T-helper 2 cell treated with Interferon-gamma antibody and Interleukin-4, amounts not matched to agents 5 μg/mL and 100 μg/mL, for 36 hours (primary cell): ENCODE measurements at regions not wholly inside any gene's neighbourhood (a gene's known extent, or its start where the extent isn't known, plus 50 kb on each side); places are given as distances from the start of the nearest gene placed in this dataset.

Experiments used
- DNase-seq: peaks from one replicate; pipeline ENCODE4 v3.0.0; 2021; ENCODE audit warnings: low spot score
- H3K27ac Mint-ChIP-seq: one replicate; pipeline ENCODE4 v1.8.0; 2021; ENCODE audit warnings: mild to moderate bottlenecking, mixed read lengths
- H3K27me3 Mint-ChIP-seq: one replicate; pipeline ENCODE4 v1.8.0; 2021; ENCODE audit warnings: low read depth, mixed read lengths
- H3K36me3 Mint-ChIP-seq: one replicate; pipeline ENCODE4 v1.8.0; 2021; ENCODE audit warnings: low read depth, mixed read lengths
- H3K4me1 Mint-ChIP-seq: one replicate; pipeline ENCODE4 v1.8.0; 2021; ENCODE audit warnings: low read depth, mixed read lengths
- H3K4me3 Mint-ChIP-seq: one replicate; pipeline ENCODE4 v1.8.0; 2022; ENCODE audit warnings: mild to moderate bottlenecking, moderate library complexity, mixed read lengths
- H3K9me3 Mint-ChIP-seq: one replicate; pipeline ENCODE4 v1.8.0; 2021; ENCODE audit warnings: mixed read lengths

DNA sequence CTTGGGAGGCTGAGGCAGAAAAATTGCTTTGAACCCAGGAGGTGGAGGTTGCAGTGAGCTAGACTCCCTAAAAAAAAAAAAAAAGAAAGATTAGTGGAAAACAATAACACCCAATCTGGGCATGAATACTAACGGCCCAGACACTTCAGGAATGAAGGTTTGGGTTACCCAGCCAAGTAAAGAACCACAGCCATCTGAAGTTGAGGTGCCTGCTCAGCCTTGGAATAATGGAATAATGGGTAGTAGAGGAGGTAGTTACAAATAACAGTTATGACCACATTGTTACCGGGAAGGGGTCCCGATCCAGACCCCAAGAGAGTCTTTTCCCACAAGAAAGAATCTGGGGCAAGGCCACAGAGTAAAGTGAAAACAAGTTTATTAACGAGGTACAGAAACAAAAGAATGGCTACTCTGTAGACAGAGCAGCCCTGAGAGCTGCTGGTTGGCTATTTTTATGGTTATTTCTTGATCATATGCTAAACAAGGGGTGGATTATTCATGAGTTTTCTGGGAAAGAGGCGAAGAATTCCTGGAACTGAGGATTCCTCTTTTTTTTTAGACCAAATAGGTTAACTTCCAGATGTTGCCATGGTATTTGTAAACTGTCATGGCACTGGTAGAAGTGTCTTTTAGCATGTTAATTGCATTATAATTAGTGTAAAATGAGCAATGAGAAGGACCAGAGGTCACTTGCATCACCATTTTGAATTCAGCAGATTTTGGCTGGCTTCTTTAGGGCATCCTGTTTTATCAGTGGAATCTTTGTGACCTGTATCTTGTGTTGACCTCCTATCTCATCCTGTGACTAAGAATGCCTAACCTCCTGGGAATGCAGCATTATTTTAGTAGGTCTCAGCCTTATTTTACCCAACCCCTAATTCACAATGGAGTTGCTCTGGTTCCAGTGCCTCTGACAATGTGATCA, 96.2 kb upstream of the HAAO start:
- H3K9me3 Mint-ChIP-seq = peaks cover 9% of the 10 kb centered on the region
- no peak overlapping the region for H3K27ac Mint-ChIP-seq
- H3K4me1 Mint-ChIP-seq = no peaks in the 10 kb centered on the region
- no peak for DNase-seq
- H3K36me3 Mint-ChIP-seq = no peaks in the 10 kb centered on the region
- no peak overlapping the region for H3K4me3 Mint-ChIP-seq
- no peaks in the 10 kb centered on the region for H3K27me3 Mint-ChIP-seq

DNA sequence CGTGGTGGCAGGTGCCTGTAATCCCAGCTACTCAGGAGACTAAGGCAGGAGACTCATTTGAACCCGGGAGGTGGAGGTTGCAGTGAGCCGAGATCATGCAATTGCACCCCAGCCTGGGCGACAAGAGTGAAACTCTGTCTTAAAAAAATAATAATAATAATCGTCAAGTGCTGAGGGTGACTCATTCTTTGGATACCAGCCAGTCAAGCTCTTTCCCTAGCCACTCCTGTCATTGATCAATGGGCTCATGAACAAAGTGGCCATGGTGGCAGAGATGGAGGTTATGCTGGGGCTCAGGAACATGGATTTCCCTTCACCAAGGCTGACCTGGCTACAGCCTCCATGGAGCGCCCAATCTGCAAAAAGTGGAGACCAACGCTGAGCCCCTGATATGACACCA, 94.5 kb upstream of the HAAO start:
- Mint-ChIP-seq H3K36me3 (no peaks in the 10 kb centered on the region), H3K9me3 (peaks cover 9% of the 10 kb centered on the region), H3K4me1 (no peaks in the 10 kb centered on the region), H3K27me3 (no peaks in the 10 kb centered on the region), H3K27ac (no peak overlapping the region), H3K4me3 (no peak overlapping the region)
- DNase-seq = no peak

DNA sequence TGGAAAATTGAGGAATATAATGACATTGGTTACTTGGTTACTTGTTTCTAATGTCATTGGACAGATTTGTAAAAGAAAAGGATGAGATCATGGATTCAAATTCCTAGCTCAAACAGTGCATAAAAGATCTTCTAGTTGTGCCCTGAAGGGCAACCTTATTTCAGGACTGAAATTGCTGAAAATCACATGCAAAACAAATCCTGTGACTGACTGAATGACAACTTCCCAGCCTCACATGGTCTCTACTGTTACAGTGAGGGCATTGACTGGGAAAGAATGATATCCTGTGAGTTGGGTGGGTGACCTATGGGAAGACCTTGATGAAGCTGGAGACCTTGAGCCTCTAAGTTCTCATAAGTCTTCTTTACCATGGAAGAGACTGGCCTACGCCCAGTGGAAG, 90.4 kb upstream of the HAAO start:
- DNase-seq = no peak
- Mint-ChIP-seq H3K36me3 (no peaks in the 10 kb centered on the region), H3K4me3 (no peak overlapping the region), H3K9me3 (no peaks in the 10 kb centered on the region), H3K27ac (no peak overlapping the region), H3K27me3 (no peaks in the 10 kb centered on the region), H3K4me1 (peaks cover 12% of the 10 kb centered on the region)

DNA sequence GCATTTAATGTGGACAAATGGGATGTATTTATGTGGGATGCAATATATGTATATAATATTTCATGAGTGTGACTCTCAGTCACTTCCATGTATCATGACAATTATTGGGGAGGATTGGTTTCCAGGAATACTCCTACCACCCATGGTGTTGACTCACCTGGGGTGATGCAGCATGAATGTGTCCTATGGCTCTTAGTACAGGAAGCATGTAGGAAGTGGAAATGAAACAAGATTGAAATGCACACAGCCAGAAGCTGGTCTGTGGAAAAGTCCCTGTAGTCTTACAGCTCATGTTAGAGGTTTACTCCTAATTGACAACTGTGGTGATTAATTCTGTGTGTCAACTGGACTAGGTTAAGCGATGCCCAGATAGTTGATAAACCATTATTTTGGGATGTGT, 89.3 kb upstream of the HAAO start:
- peak; percentile 30 for DNase-seq
- Mint-ChIP-seq H3K27ac (no peak overlapping the region), H3K36me3 (no peaks in the 10 kb centered on the region), H3K9me3 (no peaks in the 10 kb centered on the region), H3K4me3 (no peak overlapping the region), H3K27me3 (no peaks in the 10 kb centered on the region), H3K4me1 (peaks cover 12% of the 10 kb centered on the region)

DNA sequence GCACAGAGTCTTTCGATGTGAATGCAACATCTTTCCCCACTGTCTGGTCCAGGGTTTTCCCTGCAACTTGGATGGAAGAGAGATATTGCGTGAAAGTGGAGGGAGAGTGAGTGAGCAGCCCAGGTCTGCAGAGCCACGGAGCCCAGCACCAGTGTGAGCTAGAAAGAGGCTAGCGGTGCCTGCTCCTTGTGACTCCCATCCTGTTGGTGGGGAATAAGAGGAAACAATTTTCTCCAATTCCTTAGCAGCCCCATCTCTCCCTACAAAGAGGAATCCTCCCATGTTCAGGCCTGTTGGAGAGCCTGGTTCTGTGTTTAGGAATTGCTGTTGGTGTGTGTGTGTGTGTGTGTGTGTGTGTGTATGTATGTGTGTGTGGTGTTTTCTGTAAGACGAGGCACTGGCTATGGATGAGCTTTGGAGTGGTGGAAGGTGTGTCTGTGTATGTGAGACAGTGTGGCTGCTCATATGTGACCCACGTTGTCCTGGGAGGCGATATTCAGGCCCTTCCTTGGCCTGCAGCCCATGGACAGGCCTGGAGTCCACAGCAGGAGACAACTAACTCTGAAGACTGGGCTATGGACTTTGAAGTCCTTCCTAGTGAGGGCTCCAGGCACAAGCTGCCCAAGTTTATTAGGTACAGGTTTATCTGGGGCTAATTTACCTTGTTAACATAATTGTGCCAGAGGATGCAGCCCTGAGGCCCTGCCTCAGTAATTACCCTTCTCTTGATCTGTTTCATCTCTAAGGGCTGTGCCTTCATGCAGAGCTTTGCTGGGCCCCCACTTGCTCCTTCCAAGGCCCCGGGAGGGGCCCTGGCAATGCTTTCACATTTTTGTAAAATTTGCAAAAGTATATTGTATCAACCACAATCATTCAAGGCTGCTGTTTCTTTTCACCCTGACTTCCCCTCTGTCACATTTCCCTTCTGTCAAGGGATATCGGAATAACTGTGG, 88.6 kb upstream of the HAAO start:
- peaks cover 12% of the 10 kb centered on the region for H3K4me1 Mint-ChIP-seq
- no peaks in the 10 kb centered on the region for H3K9me3 Mint-ChIP-seq
- H3K27ac Mint-ChIP-seq = no peak overlapping the region
- no peak for DNase-seq
- no peak overlapping the region for H3K4me3 Mint-ChIP-seq
- no peaks in the 10 kb centered on the region for H3K36me3 Mint-ChIP-seq
- no peaks in the 10 kb centered on the region for H3K27me3 Mint-ChIP-seq

DNA sequence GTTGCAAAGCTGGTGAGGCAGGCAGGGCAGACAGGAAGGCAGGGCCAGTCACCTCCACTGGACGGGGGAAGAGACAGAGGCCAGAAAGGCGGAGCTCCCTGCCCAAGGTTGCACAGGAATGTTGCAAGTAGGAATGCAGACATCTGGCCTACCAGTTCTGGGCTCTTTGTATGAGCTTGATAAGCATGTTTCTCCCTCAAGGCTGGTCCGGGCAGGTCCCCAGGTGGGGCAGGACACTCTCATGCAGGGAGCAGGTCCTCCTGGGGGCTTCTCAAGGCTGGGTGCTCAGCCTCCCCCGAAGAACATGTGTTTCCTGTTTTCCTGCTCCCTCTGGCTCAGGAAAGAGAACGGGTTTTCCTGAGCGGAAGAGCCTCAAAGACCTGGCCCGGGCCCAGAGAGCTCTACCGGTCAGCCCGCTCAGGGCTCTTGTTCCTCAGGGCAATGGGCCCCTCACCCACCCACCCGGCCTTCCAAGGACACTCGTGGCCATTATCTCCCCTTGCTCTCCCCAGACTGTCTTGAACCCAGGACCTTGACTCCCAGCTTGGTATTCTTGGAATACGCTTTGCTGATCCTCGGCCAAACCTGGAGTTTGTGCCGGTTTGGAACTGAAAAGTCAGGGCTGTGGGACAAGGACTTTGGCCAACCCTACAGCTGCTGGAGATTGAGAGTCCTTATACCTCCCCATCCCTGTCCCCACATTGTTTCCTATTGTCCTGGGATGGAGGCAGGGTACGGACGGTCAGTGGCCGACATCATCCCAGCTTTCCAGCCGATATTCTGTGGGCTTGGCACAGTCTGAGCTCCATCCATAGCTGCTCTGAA, 87.7 kb upstream of the HAAO start:
- DNase-seq = no peak
- Mint-ChIP-seq H3K36me3 (no peaks in the 10 kb centered on the region), H3K27me3 (no peaks in the 10 kb centered on the region), H3K4me1 (peaks cover 12% of the 10 kb centered on the region), H3K4me3 (no peak overlapping the region), H3K27ac (peak overlapping the region; percentile 19), H3K9me3 (no peaks in the 10 kb centered on the region)

DNA sequence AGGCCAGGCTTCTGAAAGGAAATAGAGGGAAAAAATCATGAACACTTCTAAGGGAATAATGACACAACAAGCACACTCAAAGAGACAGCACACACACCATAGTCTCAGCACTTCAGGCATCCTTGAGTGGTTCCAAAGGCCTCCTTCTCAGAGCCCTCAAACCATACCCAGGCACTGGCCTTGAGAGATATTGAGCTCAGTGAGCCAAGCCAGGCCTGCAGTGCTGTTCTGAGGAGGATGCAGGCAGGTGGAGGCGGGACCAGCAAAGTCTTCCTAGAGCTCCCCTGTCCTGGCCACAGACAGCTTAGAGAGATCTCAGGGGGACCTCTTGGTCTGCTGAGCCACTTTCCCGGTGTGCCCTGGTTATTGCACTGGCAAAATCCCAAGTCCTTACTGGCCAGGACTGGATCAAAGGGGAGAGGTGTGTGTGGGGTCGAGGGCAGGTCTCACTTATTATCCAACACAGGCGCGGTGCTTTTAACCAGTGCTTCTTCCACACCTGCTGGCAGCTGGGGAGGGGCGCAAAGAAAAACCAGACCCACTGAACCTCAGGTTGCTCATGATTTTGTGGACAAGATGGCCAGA, 86.8 kb upstream of the HAAO start:
- Mint-ChIP-seq H3K36me3 (no peaks in the 10 kb centered on the region), H3K9me3 (no peaks in the 10 kb centered on the region), H3K4me3 (no peak overlapping the region), H3K27me3 (no peaks in the 10 kb centered on the region), H3K27ac (peak overlapping the region; percentile 19), H3K4me1 (peaks cover 12% of the 10 kb centered on the region)
- DNase-seq = no peak

DNA sequence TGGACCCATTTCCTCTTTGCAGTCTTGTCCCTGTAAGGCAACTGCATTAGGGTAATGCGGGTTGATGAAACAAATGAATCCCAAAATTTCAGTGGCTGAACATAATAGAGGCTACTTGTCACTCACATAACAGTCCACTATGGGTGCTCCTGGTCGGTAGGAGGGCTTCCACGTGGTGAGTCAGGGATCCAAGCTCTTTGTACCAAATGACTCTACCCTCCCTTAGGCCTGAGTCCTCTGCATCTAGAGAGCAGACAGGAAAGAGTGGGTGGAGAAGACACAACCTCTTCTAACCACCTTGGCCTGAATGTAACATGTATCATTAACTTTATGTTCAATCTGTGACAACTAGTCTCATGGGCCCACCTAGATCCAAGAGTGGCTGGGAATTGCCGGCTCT, 86.2 kb upstream of the HAAO start:
- Mint-ChIP-seq H3K4me1 (peaks cover 12% of the 10 kb centered on the region), H3K27ac (no peak overlapping the region), H3K36me3 (no peaks in the 10 kb centered on the region), H3K9me3 (no peaks in the 10 kb centered on the region), H3K4me3 (no peak overlapping the region), H3K27me3 (no peaks in the 10 kb centered on the region)
- peak; percentile 37 for DNase-seq

DNA sequence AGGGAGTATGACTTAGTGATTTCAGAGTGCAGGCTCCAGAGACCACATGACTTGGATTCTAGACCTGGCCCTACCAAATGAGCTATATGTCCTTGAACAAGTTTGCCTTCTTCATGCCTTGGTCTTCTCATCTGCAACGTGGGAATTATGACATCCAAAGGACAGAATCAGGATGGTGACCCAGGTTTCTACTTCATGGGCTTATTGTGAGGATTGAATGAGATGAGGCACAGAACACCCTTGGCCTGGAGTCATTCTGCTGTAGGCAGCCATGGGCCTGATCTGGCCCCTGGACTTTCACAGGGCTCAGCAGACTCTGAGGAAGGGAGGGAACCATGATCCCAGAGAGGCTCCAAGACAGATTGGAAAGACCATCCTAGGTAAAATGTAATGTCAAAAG, 85.6 kb upstream of the HAAO start:
- no peak for DNase-seq
- Mint-ChIP-seq H3K4me1 (peaks cover 12% of the 10 kb centered on the region), H3K27me3 (no peaks in the 10 kb centered on the region), H3K36me3 (no peaks in the 10 kb centered on the region), H3K4me3 (no peak overlapping the region), H3K9me3 (no peaks in the 10 kb centered on the region), H3K27ac (no peak overlapping the region)

DNA sequence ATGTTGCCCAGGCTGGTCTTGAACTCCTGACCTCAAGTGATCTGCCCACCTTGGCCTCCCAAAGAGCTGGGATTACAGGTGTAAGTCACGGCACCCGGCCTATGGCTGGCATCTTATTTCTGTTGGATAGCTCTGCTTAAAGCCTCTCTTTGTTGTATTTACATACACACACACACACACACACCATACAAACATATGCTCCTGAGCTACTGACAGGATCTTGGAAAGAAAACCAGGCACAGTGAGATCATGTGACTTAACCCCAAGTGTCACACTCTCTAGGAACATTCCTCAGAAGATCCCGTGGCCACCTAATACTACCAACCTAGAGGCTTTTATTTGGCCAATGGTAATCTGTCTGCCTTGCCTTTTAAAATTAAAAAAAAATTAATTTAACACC, 85.1 kb upstream of the HAAO start:
- H3K4me3 Mint-ChIP-seq = no peak overlapping the region
- no peaks in the 10 kb centered on the region for H3K9me3 Mint-ChIP-seq
- H3K36me3 Mint-ChIP-seq = no peaks in the 10 kb centered on the region
- no peak overlapping the region for H3K27ac Mint-ChIP-seq
- peaks cover 12% of the 10 kb centered on the region for H3K4me1 Mint-ChIP-seq
- no peaks in the 10 kb centered on the region for H3K27me3 Mint-ChIP-seq
- DNase-seq = no peak

DNA sequence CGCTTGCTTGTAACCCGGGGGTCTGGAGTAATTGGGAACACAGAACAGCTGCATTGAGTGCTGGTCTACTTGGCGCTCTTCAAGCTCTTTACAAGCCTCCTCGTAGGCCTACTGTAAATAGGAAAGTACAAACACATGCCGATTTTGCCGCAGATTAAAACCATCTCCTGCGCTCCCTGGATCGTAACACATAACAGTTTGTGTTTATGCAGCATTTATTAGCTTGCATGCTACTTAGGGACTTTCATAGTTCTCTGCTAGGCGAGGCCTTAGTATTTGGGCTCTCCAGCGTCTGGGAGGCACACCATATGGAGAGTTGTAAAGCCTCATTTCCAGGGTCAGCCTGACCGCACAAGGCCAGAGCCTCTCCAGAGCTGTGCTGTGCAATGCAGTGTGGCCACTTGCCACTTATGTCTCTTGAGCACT, 84.0 kb upstream of the HAAO start:
- Mint-ChIP-seq H3K27me3 (no peaks in the 10 kb centered on the region), H3K4me1 (peaks cover 12% of the 10 kb centered on the region), H3K9me3 (no peaks in the 10 kb centered on the region), H3K4me3 (no peak overlapping the region), H3K36me3 (no peaks in the 10 kb centered on the region), H3K27ac (no peak overlapping the region)
- no peak for DNase-seq

DNA sequence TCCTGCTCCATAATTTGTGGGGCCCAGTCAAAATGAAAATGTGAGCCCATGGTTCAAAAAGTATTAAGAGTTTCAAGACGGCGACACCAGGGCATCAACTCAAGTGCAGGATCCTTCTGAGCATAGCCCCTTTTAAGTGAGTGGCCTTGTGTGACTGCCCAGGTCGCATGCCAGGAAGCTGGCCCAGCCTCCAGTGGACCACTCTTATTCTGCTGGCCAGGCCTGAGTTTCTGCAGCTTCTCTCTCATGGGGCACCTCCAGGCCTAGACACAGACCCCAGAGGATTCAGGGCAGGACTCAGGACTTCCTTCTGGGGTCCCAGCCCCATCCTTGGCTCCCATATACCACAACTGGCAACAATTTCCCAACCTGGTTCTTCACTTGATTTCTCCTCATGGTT, 83.5 kb upstream of the HAAO start:
- Mint-ChIP-seq H3K36me3 (no peaks in the 10 kb centered on the region), H3K9me3 (no peaks in the 10 kb centered on the region), H3K27ac (no peak overlapping the region), H3K4me3 (no peak overlapping the region), H3K4me1 (peaks cover 12% of the 10 kb centered on the region), H3K27me3 (no peaks in the 10 kb centered on the region)
- no peak for DNase-seq
